ENCODE measurements at regions not wholly inside any gene's neighbourhood (a gene's known extent, or its start where the extent isn't known, plus 50 kb on each side); places are given as distances from the start of the nearest gene placed in this dataset.

DNA sequence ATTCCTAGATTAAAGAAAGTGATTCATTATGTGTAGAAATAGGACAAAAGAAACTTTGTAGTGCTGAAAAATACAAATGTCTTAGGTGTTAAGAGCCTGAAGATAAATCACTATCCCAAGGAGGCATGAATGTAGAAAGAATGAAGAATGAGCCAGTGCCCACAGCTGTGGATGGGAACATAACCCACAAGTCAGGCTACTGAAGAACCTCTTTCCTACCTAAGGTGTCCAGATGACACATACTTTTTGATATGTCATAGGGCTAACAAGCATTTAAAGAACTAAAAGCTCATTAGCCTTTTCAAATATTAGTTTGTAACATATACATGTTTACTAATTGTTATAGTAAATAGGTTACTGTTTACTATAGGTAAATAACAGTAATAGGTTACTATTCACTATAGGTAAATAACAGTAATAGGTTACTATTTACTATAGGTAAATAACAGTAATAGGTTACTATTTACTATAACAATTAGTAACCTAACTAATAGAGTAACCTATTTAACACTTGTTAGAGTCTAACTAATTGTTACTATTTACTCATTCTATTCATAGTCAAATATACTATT is 275.0 kb upstream of the KYNU start:
- Histone ChIP-seq H3K9me2 (replicated peaks; ENCODE audit: insufficient read depth, low read length) (no peaks in the 10 kb centered on the region), H3K79me2 (ENCODE audit: low read length) (no peaks in the 10 kb centered on the region), H3K9ac (ENCODE audit: low read length) (no peak overlapping the region), H3K4me3 (ENCODE audit: low read length) (no peak overlapping the region), H3K9me3 (ENCODE audit: low read length) (no peaks in the 10 kb centered on the region), H3K4me2 (ENCODE audit: low read depth, low read length, poor library complexity, severe bottlenecking) (no peak overlapping the region), H3K27ac (ENCODE audit: low read length) (no peak overlapping the region), H3K4me1 (ENCODE audit: low read length) (no peaks in the 10 kb centered on the region), H3K36me3 (ENCODE audit: insufficient read depth, low read length) (no peaks in the 10 kb centered on the region), H3K27me3 (ENCODE audit: low read length) (no peaks in the 10 kb centered on the region), H4K20me1 (ENCODE audit: insufficient read depth, low read depth, low read length) (no peaks in the 10 kb centered on the region), H2AFZ (ENCODE audit: low read length) (no peak overlapping the region)
- no peak for DNase-seq

DNA sequence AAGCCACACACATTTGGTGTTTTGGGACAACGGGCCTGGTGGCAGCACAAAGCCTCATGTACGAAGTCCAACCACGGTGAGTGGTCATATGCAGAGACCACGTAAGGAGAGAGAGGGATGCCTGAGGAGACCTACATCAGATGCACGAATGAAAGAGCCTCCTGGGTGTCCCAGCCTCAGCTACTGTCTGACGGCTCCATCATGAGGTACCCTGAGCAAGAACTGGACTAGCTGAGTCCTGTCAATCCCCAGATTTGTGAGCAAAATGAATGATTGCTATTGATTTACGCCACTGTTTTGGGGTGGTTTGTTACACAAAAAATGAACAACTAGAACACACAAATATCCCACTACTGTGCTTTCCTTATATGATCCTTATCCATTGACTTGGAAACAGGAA is 275.7 kb upstream of the KYNU start:
- Histone ChIP-seq H3K4me1 (ENCODE audit: low read length) (no peaks in the 10 kb centered on the region), H2AFZ (ENCODE audit: low read length) (no peak overlapping the region), H3K9me3 (ENCODE audit: low read length) (no peaks in the 10 kb centered on the region), H3K79me2 (ENCODE audit: low read length) (no peaks in the 10 kb centered on the region), H3K9ac (ENCODE audit: low read length) (no peak overlapping the region), H4K20me1 (ENCODE audit: insufficient read depth, low read depth, low read length) (no peaks in the 10 kb centered on the region), H3K27me3 (ENCODE audit: low read length) (no peaks in the 10 kb centered on the region), H3K36me3 (ENCODE audit: insufficient read depth, low read length) (no peaks in the 10 kb centered on the region), H3K4me2 (ENCODE audit: low read depth, low read length, poor library complexity, severe bottlenecking) (no peak overlapping the region), H3K4me3 (ENCODE audit: low read length) (no peak overlapping the region), H3K9me2 (replicated peaks; ENCODE audit: insufficient read depth, low read length) (no peaks in the 10 kb centered on the region), H3K27ac (ENCODE audit: low read length) (no peak overlapping the region)
- DNase-seq, result no peak

DNA sequence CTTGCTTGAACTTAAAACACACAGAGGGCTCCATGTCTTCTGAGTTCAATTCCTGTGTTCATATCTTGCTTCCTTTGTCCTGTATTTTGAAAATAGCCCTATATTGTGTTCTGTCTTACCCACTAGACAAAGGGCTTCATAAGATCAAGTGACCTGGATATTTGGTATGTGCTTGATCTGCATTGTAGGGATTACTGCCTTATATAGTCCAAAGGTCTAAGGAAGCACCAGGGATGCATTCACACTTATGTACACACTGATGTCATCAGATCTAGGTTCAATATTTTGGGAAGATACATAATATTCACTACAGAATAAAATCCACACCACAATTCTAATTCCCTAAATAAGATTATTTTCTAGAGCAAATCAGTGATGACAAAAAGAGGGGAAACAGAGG is 278.0 kb upstream of the KYNU start:
- H3K9me2 ChIP-seq (replicated peaks; ENCODE audit: insufficient read depth, low read length), result no peaks in the 10 kb centered on the region
- no peak overlapping the region for H3K27ac ChIP-seq (ENCODE audit: low read length)
- H3K9ac ChIP-seq (ENCODE audit: low read length), result no peak overlapping the region
- no peaks in the 10 kb centered on the region for H4K20me1 ChIP-seq (ENCODE audit: insufficient read depth, low read depth, low read length)
- H2AFZ ChIP-seq (ENCODE audit: low read length), result no peak overlapping the region
- no peaks in the 10 kb centered on the region for H3K4me1 ChIP-seq (ENCODE audit: low read length)
- DNase-seq, result no peak
- no peaks in the 10 kb centered on the region for H3K27me3 ChIP-seq (ENCODE audit: low read length)
- no peaks in the 10 kb centered on the region for H3K36me3 ChIP-seq (ENCODE audit: insufficient read depth, low read length)
- no peaks in the 10 kb centered on the region for H3K9me3 ChIP-seq (ENCODE audit: low read length)
- no peak overlapping the region for H3K4me2 ChIP-seq (ENCODE audit: low read depth, low read length, poor library complexity, severe bottlenecking)
- H3K79me2 ChIP-seq (ENCODE audit: low read length), result no peaks in the 10 kb centered on the region
- H3K4me3 ChIP-seq (ENCODE audit: low read length), result no peak overlapping the region

DNA sequence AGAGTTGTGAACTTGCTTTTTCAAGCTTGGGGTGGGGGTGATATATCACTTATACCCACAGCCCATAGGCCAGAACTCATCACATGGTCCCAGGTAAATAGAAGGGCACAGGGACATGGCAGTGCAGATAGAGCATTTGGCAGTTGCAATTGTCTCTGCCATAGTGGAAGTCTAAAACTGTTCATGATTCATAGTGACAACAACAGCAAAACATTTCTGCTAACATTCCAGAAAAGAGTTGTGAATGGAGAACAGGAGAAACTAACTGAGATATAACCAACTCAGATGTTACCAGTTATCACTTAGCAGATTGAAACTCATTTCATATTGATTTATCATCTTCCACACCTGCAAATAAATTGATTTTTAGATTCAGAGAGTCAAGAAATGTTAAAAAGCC is 278.6 kb upstream of the KYNU start:
- no peaks in the 10 kb centered on the region for H3K9me3 ChIP-seq (ENCODE audit: low read length)
- H3K27me3 ChIP-seq (ENCODE audit: low read length), result no peaks in the 10 kb centered on the region
- H3K79me2 ChIP-seq (ENCODE audit: low read length), result no peaks in the 10 kb centered on the region
- no peak overlapping the region for H3K4me2 ChIP-seq (ENCODE audit: low read depth, low read length, poor library complexity, severe bottlenecking)
- no peaks in the 10 kb centered on the region for H4K20me1 ChIP-seq (ENCODE audit: insufficient read depth, low read depth, low read length)
- no peak overlapping the region for H3K4me3 ChIP-seq (ENCODE audit: low read length)
- no peaks in the 10 kb centered on the region for H3K9me2 ChIP-seq (replicated peaks; ENCODE audit: insufficient read depth, low read length)
- H3K36me3 ChIP-seq (ENCODE audit: insufficient read depth, low read length), result no peaks in the 10 kb centered on the region
- no peak overlapping the region for H3K9ac ChIP-seq (ENCODE audit: low read length)
- H3K27ac ChIP-seq (ENCODE audit: low read length), result no peak overlapping the region
- no peak for DNase-seq
- H3K4me1 ChIP-seq (ENCODE audit: low read length), result no peaks in the 10 kb centered on the region
- H2AFZ ChIP-seq (ENCODE audit: low read length), result no peak overlapping the region

DNA sequence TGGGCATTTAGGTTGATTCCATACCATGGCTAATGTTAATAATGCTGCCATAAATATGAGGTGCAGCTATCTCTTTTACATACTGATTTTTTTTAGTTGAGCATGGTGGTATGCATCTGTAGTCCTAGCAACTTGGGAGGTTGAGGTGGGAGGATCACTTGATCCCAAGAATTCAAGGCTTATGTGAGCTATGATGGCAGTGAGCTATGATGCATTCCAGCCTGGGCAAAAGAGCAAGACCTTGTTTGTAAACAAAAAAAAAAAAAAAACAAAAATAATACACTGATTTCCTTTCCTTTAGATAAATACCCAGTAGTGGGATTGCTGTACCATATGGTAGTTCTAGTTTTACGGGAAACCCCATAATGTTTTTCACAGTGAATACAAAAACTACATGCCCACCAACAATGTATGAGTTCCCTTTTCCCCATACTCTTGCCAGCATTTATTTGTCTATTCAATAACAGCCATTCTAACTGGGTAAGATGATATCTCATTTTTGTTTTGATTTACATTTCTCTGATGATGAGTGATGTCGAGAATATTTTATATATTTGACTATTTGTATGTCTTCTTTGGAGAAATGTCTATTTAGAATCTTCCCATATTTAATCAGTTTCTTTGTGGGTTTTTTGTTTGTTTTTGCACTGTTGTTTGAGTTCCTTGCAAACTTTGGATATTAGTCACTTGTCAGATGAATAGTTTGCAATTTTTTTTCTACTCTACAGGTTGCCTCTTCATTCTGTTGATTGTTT is 281.0 kb upstream of the KYNU start:
- Histone ChIP-seq H3K36me3 (ENCODE audit: insufficient read depth, low read length) (no peaks in the 10 kb centered on the region), H3K9me2 (replicated peaks; ENCODE audit: insufficient read depth, low read length) (no peaks in the 10 kb centered on the region), H3K9ac (ENCODE audit: low read length) (no peak overlapping the region), H2AFZ (ENCODE audit: low read length) (no peak overlapping the region), H3K4me1 (ENCODE audit: low read length) (no peaks in the 10 kb centered on the region), H3K9me3 (ENCODE audit: low read length) (no peaks in the 10 kb centered on the region), H3K27ac (ENCODE audit: low read length) (no peak overlapping the region), H3K4me2 (ENCODE audit: low read depth, low read length, poor library complexity, severe bottlenecking) (no peak overlapping the region), H4K20me1 (ENCODE audit: insufficient read depth, low read depth, low read length) (no peaks in the 10 kb centered on the region), H3K79me2 (ENCODE audit: low read length) (no peaks in the 10 kb centered on the region), H3K4me3 (ENCODE audit: low read length) (no peak overlapping the region), H3K27me3 (ENCODE audit: low read length) (no peaks in the 10 kb centered on the region)
- DNase-seq, result no peak

DNA sequence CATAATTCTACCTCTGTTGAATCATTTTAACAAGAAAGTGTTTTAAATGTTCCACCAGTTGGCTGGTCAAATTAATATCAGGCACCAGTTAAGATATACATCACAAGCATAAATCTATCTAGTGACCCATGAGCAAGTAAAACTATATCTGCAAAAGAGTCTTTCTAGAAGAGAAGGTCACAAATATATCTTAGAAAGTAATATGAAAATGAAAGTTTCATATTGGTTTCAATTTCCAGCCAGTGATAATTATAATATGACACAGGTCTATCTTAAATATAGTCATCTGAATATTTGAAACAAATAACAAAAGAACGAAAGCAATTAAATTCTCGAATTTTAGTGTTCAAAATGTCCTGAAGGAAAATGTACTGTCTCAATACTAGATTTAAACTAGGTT is 282.5 kb upstream of the KYNU start:
- Histone ChIP-seq H4K20me1 (ENCODE audit: insufficient read depth, low read depth, low read length) (no peaks in the 10 kb centered on the region), H3K9me3 (ENCODE audit: low read length) (no peaks in the 10 kb centered on the region), H2AFZ (ENCODE audit: low read length) (no peak overlapping the region), H3K4me1 (ENCODE audit: low read length) (no peaks in the 10 kb centered on the region), H3K9ac (ENCODE audit: low read length) (no peak overlapping the region), H3K27ac (ENCODE audit: low read length) (no peak overlapping the region), H3K4me3 (ENCODE audit: low read length) (no peak overlapping the region), H3K79me2 (ENCODE audit: low read length) (no peaks in the 10 kb centered on the region), H3K36me3 (ENCODE audit: insufficient read depth, low read length) (no peaks in the 10 kb centered on the region), H3K27me3 (ENCODE audit: low read length) (no peaks in the 10 kb centered on the region), H3K4me2 (ENCODE audit: low read depth, low read length, poor library complexity, severe bottlenecking) (no peak overlapping the region), H3K9me2 (replicated peaks; ENCODE audit: insufficient read depth, low read length) (no peaks in the 10 kb centered on the region)
- no peak for DNase-seq

DNA sequence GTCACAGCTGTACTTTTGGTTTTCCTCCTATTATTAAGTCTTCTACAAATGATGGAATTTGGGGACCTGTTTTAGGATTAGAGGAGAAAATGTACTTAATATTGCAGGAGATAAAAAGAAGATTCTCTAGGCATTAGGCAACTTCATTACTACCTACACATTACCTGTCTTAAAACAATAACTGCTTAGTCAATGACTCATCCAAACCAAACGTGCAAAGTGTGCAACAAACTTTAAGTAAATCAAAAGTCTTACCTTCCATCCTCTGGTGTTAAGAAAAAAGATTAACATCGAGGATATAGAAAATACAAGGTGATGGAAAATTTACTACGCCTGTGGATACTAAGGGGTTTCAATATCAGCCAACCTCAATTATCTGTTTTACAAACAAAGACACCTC is 285.3 kb upstream of the KYNU start:
- Histone ChIP-seq H3K4me1 (ENCODE audit: low read length) (no peaks in the 10 kb centered on the region), H2AFZ (ENCODE audit: low read length) (no peak overlapping the region), H3K36me3 (ENCODE audit: insufficient read depth, low read length) (no peaks in the 10 kb centered on the region), H3K9me2 (replicated peaks; ENCODE audit: insufficient read depth, low read length) (no peaks in the 10 kb centered on the region), H3K27ac (ENCODE audit: low read length) (no peak overlapping the region), H3K4me3 (ENCODE audit: low read length) (no peak overlapping the region), H3K79me2 (ENCODE audit: low read length) (no peaks in the 10 kb centered on the region), H3K9ac (ENCODE audit: low read length) (no peak overlapping the region), H3K4me2 (ENCODE audit: low read depth, low read length, poor library complexity, severe bottlenecking) (no peak overlapping the region), H3K9me3 (ENCODE audit: low read length) (no peaks in the 10 kb centered on the region), H3K27me3 (ENCODE audit: low read length) (no peaks in the 10 kb centered on the region), H4K20me1 (ENCODE audit: insufficient read depth, low read depth, low read length) (no peaks in the 10 kb centered on the region)
- DNase-seq, result no peak

DNA sequence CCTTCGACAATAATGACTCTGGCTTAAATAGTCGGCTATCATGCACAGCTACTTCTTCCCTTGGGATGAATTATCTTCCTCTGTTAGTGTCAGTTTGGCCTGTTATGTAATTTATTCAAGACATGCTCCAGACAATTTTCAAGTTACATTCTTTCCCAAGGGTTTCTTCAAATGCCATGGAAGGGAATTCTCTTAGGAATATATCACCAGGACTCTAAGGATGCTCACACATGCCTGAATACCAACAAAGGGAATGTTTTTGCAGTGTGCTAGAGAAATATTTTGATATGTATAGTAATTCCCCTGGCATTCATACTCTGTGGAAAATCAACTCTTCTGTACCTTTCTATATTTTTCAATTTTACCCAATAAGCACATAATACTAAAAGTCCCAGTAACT is 286.0 kb upstream of the KYNU start:
- no peak overlapping the region for H3K4me2 ChIP-seq (ENCODE audit: low read depth, low read length, poor library complexity, severe bottlenecking)
- H3K79me2 ChIP-seq (ENCODE audit: low read length), result no peaks in the 10 kb centered on the region
- H3K36me3 ChIP-seq (ENCODE audit: insufficient read depth, low read length), result no peaks in the 10 kb centered on the region
- H3K4me3 ChIP-seq (ENCODE audit: low read length), result no peak overlapping the region
- H3K27ac ChIP-seq (ENCODE audit: low read length), result no peak overlapping the region
- H2AFZ ChIP-seq (ENCODE audit: low read length), result no peak overlapping the region
- peaks cover 6% of the 10 kb centered on the region for H3K4me1 ChIP-seq (ENCODE audit: low read length)
- no peaks in the 10 kb centered on the region for H3K9me3 ChIP-seq (ENCODE audit: low read length)
- H3K9me2 ChIP-seq (replicated peaks; ENCODE audit: insufficient read depth, low read length), result no peaks in the 10 kb centered on the region
- no peak for DNase-seq
- no peaks in the 10 kb centered on the region for H3K27me3 ChIP-seq (ENCODE audit: low read length)
- H3K9ac ChIP-seq (ENCODE audit: low read length), result no peak overlapping the region
- H4K20me1 ChIP-seq (ENCODE audit: insufficient read depth, low read depth, low read length), result no peaks in the 10 kb centered on the region

Data from Karpas-422 (cell line).